HEK293T (cell line): ENCODE measurements at regions not wholly inside any gene's neighbourhood (a gene's known extent, or its start where the extent isn't known, plus 50 kb on each side); places are given as distances from the start of the nearest gene placed in this dataset.

Source experiments
- CTCF ChIA-PET: fragments of 350-600 bp; formaldehyde crosslinking; extraction: SDS; loops from one replicate; lab custom pipeline; 2021; ENCODE audit warnings: antibody characterized with exemption, inconsistent platforms; lab: Yijun Ruan, JAX
- POLR2A ChIA-PET: fragments of 350-600 bp; formaldehyde crosslinking; extraction: SDS; loops from one replicate; lab custom pipeline; 2020; ENCODE audit warnings: antibody characterized with exemption, inconsistent platforms; lab: Yijun Ruan, JAX
- DNase-seq: peaks from one replicate; pipeline ENCODE4 v3.0.0; 2012; ENCODE audit warnings: mixed read lengths; ENCODE audit errors: extremely low spot score
- ARNT ChIP-seq: fragments of 450-650 bp; IDR thresholded peaks from 2 replicates; pipeline ENCODE4 v1.6.1; 2017; ENCODE audit warnings: mild to moderate bottlenecking
- BHLHE40 ChIP-seq: fragments of 450-650 bp; IDR thresholded peaks from 2 replicates; pipeline ENCODE4 v1.6.1; 2016; ENCODE audit warnings: mild to moderate bottlenecking, moderate library complexity, borderline replicate concordance
- CTBP1 ChIP-seq: fragments of 450-650 bp; IDR thresholded peaks from 2 replicates; pipeline ENCODE4 v1.6.1; 2016; ENCODE audit warnings: borderline replicate concordance
- ELF4 ChIP-seq: fragments of 450-650 bp; IDR thresholded peaks from 2 replicates; pipeline ENCODE4 v1.6.1; 2017; ENCODE audit warnings: antibody characterized with exemption
- FOXA1 ChIP-seq: fragments of 450-650 bp; IDR thresholded peaks from 2 replicates; pipeline ENCODE4 v1.6.1; 2016; ENCODE audit warnings: mild to moderate bottlenecking
- FOXK2 ChIP-seq: fragments of 450-650 bp; IDR thresholded peaks from 2 replicates; pipeline ENCODE4 v1.6.1; 2016; ENCODE audit warnings: mild to moderate bottlenecking
- FOXM1 ChIP-seq: fragments of 450-650 bp; IDR thresholded peaks from 2 replicates; pipeline ENCODE4 v1.6.1; 2017; ENCODE audit warnings: mild to moderate bottlenecking, borderline replicate concordance
- HDGF ChIP-seq: fragments of 450-650 bp; IDR thresholded peaks from 2 replicates; pipeline ENCODE4 v1.6.1; 2017; ENCODE audit warnings: antibody characterized with exemption, borderline replicate concordance
- L3MBTL2 ChIP-seq: fragments of 450-650 bp; conservative IDR thresholded peaks from 2 replicates; pipeline ENCODE4 v1.6.1; 2016; ENCODE audit warnings: mild to moderate bottlenecking
- LEF1 ChIP-seq: fragments of 450-650 bp; IDR thresholded peaks from 2 replicates; pipeline ENCODE4 v1.6.1; 2017; ENCODE audit warnings: mild to moderate bottlenecking, borderline replicate concordance
- NFRKB ChIP-seq: fragments of 450-650 bp; IDR thresholded peaks from 2 replicates; pipeline ENCODE4 v1.6.1; 2016; ENCODE audit warnings: mild to moderate bottlenecking, moderate library complexity
- SP1 ChIP-seq: fragments of 450-650 bp; IDR thresholded peaks from 2 replicates; pipeline ENCODE4 v1.6.1; 2017
- SUZ12 ChIP-seq: fragments of 450-650 bp; IDR thresholded peaks from 2 replicates; pipeline ENCODE4 v1.6.1; 2016; ENCODE audit warnings: mild to moderate bottlenecking
- TARDBP ChIP-seq: fragments of 450-650 bp; IDR thresholded peaks from 2 replicates; pipeline ENCODE4 v1.6.1; 2016
- ZNF384 ChIP-seq: fragments of 450-650 bp; IDR thresholded peaks from 2 replicates; pipeline ENCODE4 v1.6.1; 2016
- TF ChIP-seq, protein P1 (sequence below): fragments of 450-650 bp; IDR thresholded peaks from 2 replicates; pipeline ENCODE4 v1.6.1; 2016

DNA sequence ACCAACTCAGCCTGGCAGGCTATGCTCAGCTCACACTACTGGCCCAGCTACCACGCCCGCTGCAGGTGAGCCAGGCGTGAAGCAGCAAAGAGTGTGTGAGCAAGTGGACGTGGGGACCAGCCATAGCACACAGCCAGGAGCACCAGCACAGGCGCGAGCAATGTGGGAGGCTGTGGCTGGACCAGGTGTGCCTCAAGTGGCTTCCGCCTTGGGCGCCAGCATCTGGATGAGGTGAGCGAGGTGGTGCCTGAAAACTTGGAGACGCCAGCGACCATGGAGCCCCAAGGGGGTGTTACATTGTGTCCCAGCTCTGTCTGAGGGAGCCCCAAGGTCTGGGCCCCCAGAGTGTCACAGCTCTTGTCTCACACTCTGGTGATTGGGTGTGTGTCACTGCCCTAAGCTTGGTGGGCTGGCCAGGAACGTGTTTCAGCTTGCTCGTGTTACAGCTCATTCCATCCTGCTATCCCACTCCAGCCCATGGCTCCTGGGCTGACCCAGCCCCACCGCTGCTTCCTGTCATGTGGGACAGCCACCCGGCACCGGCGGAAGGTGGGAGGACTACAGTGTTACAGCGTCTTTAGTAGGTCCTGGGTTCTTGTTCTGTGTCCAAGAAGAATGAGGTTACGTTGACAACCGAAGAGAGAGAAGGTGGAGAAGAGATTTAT lies 508.0 kb upstream of the MMS22L start:
- ChIA-PET POLR2A (no interaction called here), CTCF (interaction anchor here (0.6 kb wide), 1 partner anchor 86 kb away, joined by 3 read pairs; no protein-coding TSS in a partner anchor)
- no peak for TF ChIP-seq ELF4
- TF ChIP-seq NFRKB, result no peak
- no peak for TF ChIP-seq LEF1
- no peak for TF ChIP-seq FOXK2
- TF ChIP-seq FOXM1, result no peak
- no peak for TF ChIP-seq CTBP1
- TF ChIP-seq SUZ12, result no peak
- no peak for TF ChIP-seq HDGF
- TF ChIP-seq L3MBTL2, result no peak
- TF ChIP-seq BHLHE40, result no peak
- TF ChIP-seq, protein P1, sequence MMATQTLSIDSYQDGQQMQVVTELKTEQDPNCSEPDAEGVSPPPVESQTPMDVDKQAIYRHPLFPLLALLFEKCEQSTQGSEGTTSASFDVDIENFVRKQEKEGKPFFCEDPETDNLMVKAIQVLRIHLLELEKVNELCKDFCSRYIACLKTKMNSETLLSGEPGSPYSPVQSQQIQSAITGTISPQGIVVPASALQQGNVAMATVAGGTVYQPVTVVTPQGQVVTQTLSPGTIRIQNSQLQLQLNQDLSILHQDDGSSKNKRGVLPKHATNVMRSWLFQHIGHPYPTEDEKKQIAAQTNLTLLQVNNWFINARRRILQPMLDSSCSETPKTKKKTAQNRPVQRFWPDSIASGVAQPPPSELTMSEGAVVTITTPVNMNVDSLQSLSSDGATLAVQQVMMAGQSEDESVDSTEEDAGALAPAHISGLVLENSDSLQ, result no peak
- no peak for TF ChIP-seq TARDBP
- no peak for TF ChIP-seq FOXA1
- TF ChIP-seq ARNT, result no peak
- TF ChIP-seq ZNF384, result no peak
- DNase-seq, result no peak

DNA sequence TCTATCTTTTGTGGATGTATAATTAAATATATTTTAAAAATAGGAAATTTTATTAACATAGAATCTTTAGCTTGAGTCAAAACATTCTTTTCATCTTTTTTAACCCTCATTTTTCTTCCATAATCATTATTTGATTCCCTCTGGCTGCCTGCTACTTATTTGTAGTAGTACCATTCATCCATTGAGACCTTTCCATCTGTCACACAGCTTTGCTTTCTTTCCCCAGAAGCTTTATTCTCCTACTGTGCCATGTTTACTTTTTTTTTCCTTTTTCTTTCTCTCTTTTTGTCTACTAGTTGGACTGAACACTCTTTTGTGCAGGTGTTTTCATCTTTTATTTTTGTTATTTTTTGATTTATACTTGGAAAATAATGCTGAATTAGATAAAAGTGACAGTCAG lies 522.6 kb upstream of the MMS22L start:
- no peak for DNase-seq
- TF ChIP-seq ELF4 (no peak), ARNT (no peak)
- ChIA-PET POLR2A (no interaction called here), CTCF (no interaction called here)

DNA sequence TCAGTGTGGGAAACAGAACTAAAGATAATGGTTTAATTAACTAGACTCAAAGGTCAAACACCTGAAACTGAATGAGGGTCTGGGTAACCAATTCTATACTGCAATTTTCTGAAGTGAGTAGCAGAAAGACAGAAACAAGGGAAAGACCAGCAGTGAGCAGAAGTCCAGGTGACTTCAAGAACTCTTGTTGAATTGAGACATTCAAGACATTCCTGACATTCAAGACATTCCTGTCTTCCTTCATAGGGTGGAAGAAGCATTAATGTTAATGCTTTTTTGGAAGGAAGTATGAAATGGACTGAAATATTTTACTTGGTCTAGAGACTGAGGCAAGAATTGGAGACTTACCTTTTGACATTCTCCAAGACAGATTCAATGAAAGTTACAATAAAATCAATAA lies 529.9 kb upstream of the MMS22L start:
- ChIA-PET CTCF (no interaction called here), POLR2A (no interaction called here)
- TF ChIP-seq ELF4 (no peak), CTBP1 (no peak), HDGF (no peak), FOXM1 (no peak), FOXA1 (no peak), NFRKB (no peak), TARDBP (no peak)
- DNase-seq, result no peak

DNA sequence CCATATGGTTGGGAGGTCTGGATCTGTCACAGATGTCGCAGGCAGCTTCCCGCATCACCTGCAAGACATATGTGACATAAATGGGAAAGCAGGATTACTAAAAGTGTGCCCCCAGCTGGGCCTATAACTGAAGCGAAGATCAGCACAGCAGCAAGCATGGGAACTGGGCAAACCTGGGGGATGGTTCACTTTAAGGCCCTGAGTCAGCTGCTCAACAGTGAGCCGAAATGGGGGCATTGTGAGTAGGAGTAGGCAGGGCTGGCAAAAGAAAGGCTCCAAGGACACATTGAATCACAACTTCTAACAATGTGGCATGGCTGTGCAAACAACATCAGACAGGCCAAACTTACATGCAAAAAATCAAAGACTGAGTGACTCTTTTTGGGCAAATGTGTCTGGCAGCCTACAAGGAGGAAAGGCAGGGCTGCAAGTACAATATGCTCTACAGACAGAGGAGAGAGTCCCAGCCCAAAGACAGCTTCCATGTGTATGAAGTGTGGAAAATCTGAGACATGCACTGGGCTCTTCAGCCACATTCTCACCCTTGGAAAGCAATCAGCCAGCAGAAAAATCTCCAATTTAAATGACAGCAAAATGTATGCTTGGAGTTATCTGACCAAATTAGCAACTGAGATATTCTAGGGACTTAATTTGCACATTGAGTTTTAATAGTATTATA lies 531.0 kb upstream of the MMS22L start:
- ChIA-PET POLR2A (no interaction called here), CTCF (no interaction called here)
- no peak for DNase-seq
- TF ChIP-seq BHLHE40 (no peak), ZNF384 (no peak), SUZ12 (no peak), SP1 (no peak), LEF1 (no peak), NFRKB (no peak), L3MBTL2 (no peak), FOXM1 (no peak), FOXK2 (no peak), ELF4 (no peak), CTBP1 (no peak), FOXA1 (no peak), TARDBP (no peak), HDGF (no peak), ARNT (no peak)
- TF ChIP-seq, protein P1, result no peak

DNA sequence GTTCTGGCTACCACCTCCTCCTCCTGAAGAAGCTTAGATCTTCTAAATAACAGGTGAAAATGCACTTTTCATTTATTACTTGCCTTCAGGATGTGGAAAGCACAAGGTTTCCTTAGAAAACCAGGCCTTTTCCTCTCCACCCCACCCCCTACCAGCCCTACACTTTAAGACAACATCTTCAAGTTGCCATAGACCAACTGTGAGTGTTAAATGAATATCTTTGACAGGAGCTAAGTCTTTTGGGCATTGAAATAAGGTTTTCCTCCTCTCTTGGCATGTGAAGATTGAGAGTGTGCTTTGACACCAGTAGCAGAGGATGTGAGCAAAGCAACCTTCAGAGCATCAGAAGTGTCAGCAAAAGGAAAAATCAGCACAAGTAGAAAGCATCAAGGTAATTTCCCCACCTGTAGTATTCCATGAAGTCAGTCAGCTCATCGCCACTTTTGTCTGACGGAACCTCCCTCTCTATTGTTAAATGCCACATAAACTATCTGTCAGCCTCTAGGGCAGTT lies 532.3 kb upstream of the MMS22L start:
- ChIA-PET CTCF (no interaction called here), POLR2A (no interaction called here)
- TF ChIP-seq NFRKB (no peak), ELF4 (no peak), BHLHE40 (no peak), FOXA1 (no peak), HDGF (no peak), CTBP1 (no peak), FOXK2 (no peak), LEF1 (no peak)
- DNase-seq, result no peak

DNA sequence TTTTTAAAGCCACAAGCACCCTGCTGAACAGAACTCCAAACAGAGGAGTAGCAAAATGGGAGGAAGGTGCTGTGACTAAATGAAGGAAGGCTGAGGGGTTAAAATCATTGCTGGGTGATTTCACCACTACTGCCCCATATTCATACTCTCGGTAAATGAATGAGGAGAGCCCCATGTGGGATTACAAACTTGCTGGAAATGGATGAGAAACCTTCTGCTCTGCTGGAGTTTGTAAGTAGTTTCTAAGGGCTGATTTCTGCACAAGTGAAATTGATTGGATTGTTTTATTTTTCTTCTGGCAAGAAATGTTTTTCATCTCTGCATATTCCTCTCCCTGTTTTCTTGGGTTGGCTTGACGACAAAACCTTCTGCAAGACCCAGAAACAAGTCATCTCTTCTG lies 533.5 kb upstream of the MMS22L start:
- DNase-seq, result no peak
- POLR2A ChIA-PET, result no interaction called here
- CTCF ChIA-PET, result no interaction called here
- no peak for TF ChIP-seq BHLHE40
- no peak for TF ChIP-seq SP1
- TF ChIP-seq TARDBP, result no peak
- TF ChIP-seq L3MBTL2, result no peak
- TF ChIP-seq LEF1, result no peak
- no peak for TF ChIP-seq FOXM1
- TF ChIP-seq, protein P1, result no peak
- TF ChIP-seq CTBP1, result no peak
- no peak for TF ChIP-seq ARNT
- TF ChIP-seq FOXK2, result no peak
- no peak for TF ChIP-seq ZNF384
